ENCODE measurements at regions not wholly inside any gene's neighbourhood (a gene's known extent, or its start where the extent isn't known, plus 50 kb on each side); places are given as distances from the start of the nearest gene placed in this dataset.

- no peaks in the 10 kb centered on the region for H3K9me3 ChIP-seq (ENCODE audit: control insufficient read depth in 1 of 2, insufficient read depth in 1 of 2, low read depth in 1 of 2, low read length in 2 of 2)
- H4K20me1 ChIP-seq (ENCODE audit: insufficient read depth): no peaks in the 10 kb centered on the region
- no peak overlapping the region for H3K4me3 ChIP-seq (replicated peaks in 1 of 2; ENCODE audit: low read depth in 1 of 2, low read length in 2 of 2)
- RAD21 ChIA-PET (ENCODE audit: low non-redundant PET in 1 of 2, low total read pairs in 2 of 2, uncharacterized antibody in 2 of 2, unreplicated experiment in 2 of 2): no interaction called here
- POLR2A ChIA-PET: no interaction called here
- CTCF ChIA-PET: no interaction called here
- no peak overlapping the region for H3K9ac ChIP-seq (ENCODE audit: low read length)
- no peaks in the 10 kb centered on the region for H3K4me1 ChIP-seq (ENCODE audit: control insufficient read depth in 1 of 2, insufficient read depth in 2 of 2, low read length in 2 of 2)
- BruUV-seq (replicated peaks): no TSS peak
- DNase-seq (ENCODE audit: low read depth, low spot score): no peak
- H3K36me3 ChIP-seq (ENCODE audit: control insufficient read depth in 1 of 2, insufficient read depth in 2 of 2, low read length in 2 of 2): no peaks in the 10 kb centered on the region
- no peak for TF ChIP-seq EZH2phosphoT487 (IDR thresholded peaks at IDR 0.05; ENCODE audit: borderline replicate concordance)
- TF ChIP-seq TCF7L2 (IDR thresholded peaks at IDR 0.05; ENCODE audit: borderline replicate concordance, extremely low read depth, insufficient read depth, insufficient read length): no peak
- TF ChIP-seq ZFX (IDR thresholded peaks at IDR 0.05): no peak
- no peak for TF ChIP-seq EGR1 (IDR thresholded peaks at IDR 0.05; ENCODE audit: low read depth)
- TF ChIP-seq YY1 (IDR thresholded peaks at IDR 0.05; ENCODE audit: extremely low read depth, insufficient replicate concordance, low read depth, low read length): no peak
- TF ChIP-seq CEBPB (IDR thresholded peaks at IDR 0.05; ENCODE audit: low read depth): no peak
- TF ChIP-seq SRF (IDR thresholded peaks at IDR 0.05; ENCODE audit: low read depth): no peak
- TF ChIP-seq JUND (IDR thresholded peaks at IDR 0.05): no peak
- TF ChIP-seq ZBTB33 (IDR thresholded peaks at IDR 0.05; ENCODE audit: extremely low read depth, insufficient replicate concordance, low read length): no peak
- TF ChIP-seq CTCF (IDR thresholded peaks at IDR 0.05 in 2 of 3, conservative IDR thresholded peaks at IDR 0.05 in 1 of 3; ENCODE audit: borderline replicate concordance in 1 of 3, insufficient read depth in 1 of 3, low read depth in 2 of 3, low read length in 2 of 3): no peak
- TF ChIP-seq ZNF274 (IDR thresholded peaks at IDR 0.05; ENCODE audit: low read depth, low read length): no peak
- TF ChIP-seq ELF1 (IDR thresholded peaks at IDR 0.05; ENCODE audit: borderline replicate concordance, low read depth): no peak
- intact Hi-C loops (cut with micrococcal nuclease): no loop called here
- 0 out of 2 replicates have a peak, but pooled peaks cover 7% of the 10 kb centered on the region for H3K27me3 ChIP-seq (ENCODE audit: insufficient read depth, low read length)
- H3K9me2 ChIP-seq (ENCODE audit: insufficient read depth): no peaks in the 10 kb centered on the region
- H3K79me2 ChIP-seq (ENCODE audit: insufficient read depth, low read length): no peaks in the 10 kb centered on the region
- H3K27ac ChIP-seq (ENCODE audit: low read depth, low read length): no peak overlapping the region
- no peak overlapping the region for H3K4me2 ChIP-seq (ENCODE audit: low read length)
- no peak for ATAC-seq
- H2AFZ ChIP-seq (ENCODE audit: low read depth, low read length, poor library complexity, severe bottlenecking): no peak overlapping the region
Measured at GRCh38 chr2:16817305-16818202, 151.9 kb upstream of the CYRIA start.

Data from HCT116 (cell line).